Psoas muscle (tissue), 7 donors: ENCODE measurements at regions not wholly inside any gene's neighbourhood (a gene's known extent, or its start where the extent isn't known, plus 50 kb on each side); places are given as distances from the start of the nearest gene placed in this dataset.
"Not testable (repeated sequence)": the region's sequence is repeated elsewhere in the genome, so short reads cannot be mapped to it uniquely, and the experiment has no call there.

Experiments
- ATAC-seq, 4 donors: fragments of 200-7000 bp; cut with Tn5 transposase; one replicate each; pipeline ENCODE4 v1.9.1; 2020; ENCODE audit warnings: moderate library complexity in 3 of 4, mild to moderate bottlenecking in 2 of 4
- DNase-seq, 2 donors: peaks; one replicate each; pipeline ENCODE4 v3.0.0-alpha.2; 2020
- H3K27ac ChIP-seq: fragments of 200-600 bp; one replicate; pipeline ENCODE4 v1.8.0; 2022
- H3K27me3 ChIP-seq, 3 donors: fragments of 200-600 bp in 1 of 3; one replicate each; pipeline versions ENCODE4 v1.6.1 to v1.8.0; 2013 to 2022; ENCODE audit warnings: low read length in 2 of 3, mild to moderate bottlenecking in 2 of 3, moderate library complexity in 1 of 3; ENCODE audit not compliant: insufficient read depth in 3 of 3
- H3K36me3 ChIP-seq, 2 donors: fragments of 200-600 bp in 1 of 2; one replicate each; pipeline versions ENCODE4 v1.6.1 to v1.8.0; 2013 to 2022; ENCODE audit warnings: low read depth in 1 of 2, mild to moderate bottlenecking in 1 of 2, moderate library complexity in 1 of 2; ENCODE audit not compliant: insufficient read depth in 1 of 2
- H3K4me1 ChIP-seq: fragments of 200-600 bp; one replicate; pipeline ENCODE4 v1.8.0; 2022
- H3K4me3 ChIP-seq: fragments of 200-600 bp; one replicate; pipeline ENCODE4 v1.8.0; 2022; ENCODE audit warnings: mild to moderate bottlenecking
- H3K9me3 ChIP-seq: fragments of 200-600 bp; one replicate; pipeline ENCODE4 v1.8.0; 2022
- CTCF ChIP-seq: fragments of 200-600 bp; IDR thresholded peaks from one replicate; pipeline ENCODE4 v1.8.0; 2022; ENCODE audit warnings: antibody characterized with exemption
- WGBS, 3 donors: extraction: QIAGEN DNeasy Blood & Tissue Kit; methylation state at CpG; one replicate each; pipeline versions ENCODE4 v1.1.6 to v1.1.7; 2013; 5-methylcytosine and 5-hydroxymethylcytosine counted together
- intact Hi-C, 2 donors: fragments of 100-400 bp; cut with DNase I; formaldehyde crosslinking; loops; one replicate each; pipeline versions ENCODE4 v1.11.0 to v1.14.2; 2022
- donor health status: healthy with polysubstance abuse.
- donor health status: DM: no; HTN: no; CAD: no; lungs with moderate emphysema.
- donor health status: Bipolar disorder and iron deficiency.
- donor health status: healthy.
- donor health status: DM: yes; HTN: yes; CAD: no.
- donor health status: DM: no; HTN: no; CAD: no.
- donor health status: DM: yes; HTN: yes; CAD: no.

GRCh38 chr11:82038154-82038553 lies 695.5 kb downstream of the FAM181B start:
- Histone ChIP-seq H3K4me3 (no peak overlapping the region), H3K27me3 (no peaks in the 10 kb centered on the region), H3K36me3 (no peaks in the 10 kb centered on the region), H3K4me1 (no peaks in the 10 kb centered on the region), H3K27ac (no peak overlapping the region), H3K9me3 (no peaks in the 10 kb centered on the region)
- DNase-seq (no peak), ATAC-seq (no peak)
- no peak for TF ChIP-seq CTCF
- WGBS, 3 donors: 37 to 49% (median 41%) methylated on average over 2 of the region's 2 CpGs
- intact Hi-C loops: no loop called here

DNA sequence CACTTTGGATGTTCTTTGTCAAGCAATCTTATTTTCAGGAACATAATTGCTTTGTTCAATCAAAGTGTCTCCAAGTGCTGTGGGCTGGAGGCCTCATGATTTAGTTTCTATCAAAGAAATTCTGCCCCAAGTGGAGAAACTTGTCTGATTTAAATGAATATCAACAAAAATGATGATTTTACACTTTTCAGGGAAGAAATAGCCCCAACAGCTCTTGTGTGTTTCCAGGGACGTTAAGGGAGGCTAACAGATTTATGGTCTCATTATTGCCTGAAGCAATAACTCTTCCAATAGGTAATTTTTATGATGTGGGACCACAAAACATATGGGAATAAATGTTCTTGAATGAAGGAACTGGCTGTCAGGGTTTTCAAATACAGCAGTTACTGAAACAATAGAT lies 699.1 kb downstream of the FAM181B start:
- no peak for TF ChIP-seq CTCF
- 15 to 34% (median 17%) methylated on average over 1 of the region's 1 CpG for WGBS, 3 donors

GRCh38 chr11:82027335-82027734 lies 706.3 kb downstream of the FAM181B start:
- ATAC-seq, intact Hi-C loops, H3K27me3 ChIP-seq, DNase-seq, H3K4me3 ChIP-seq, H3K9me3 ChIP-seq, H3K4me1 ChIP-seq, H3K36me3 ChIP-seq, H3K27ac ChIP-seq: not testable (repeated sequence)
- 67 to 75% (median 74%) methylated on average over 8 to 9 of the region's 9 CpGs for WGBS, 3 donors

More for the DNA sequence above, 699.1 kb downstream of the FAM181B start:
- H3K27me3 ChIP-seq: no peaks in the 10 kb centered on the region
- no peak for ATAC-seq
- H3K4me1 ChIP-seq: no peaks in the 10 kb centered on the region
- DNase-seq: no peak
- H3K36me3 ChIP-seq: no peaks in the 10 kb centered on the region
- intact Hi-C loops: no loop called here
- no peak overlapping the region for H3K27ac ChIP-seq
- H3K4me3 ChIP-seq: no peak overlapping the region
- H3K9me3 ChIP-seq: no peaks in the 10 kb centered on the region

DNA sequence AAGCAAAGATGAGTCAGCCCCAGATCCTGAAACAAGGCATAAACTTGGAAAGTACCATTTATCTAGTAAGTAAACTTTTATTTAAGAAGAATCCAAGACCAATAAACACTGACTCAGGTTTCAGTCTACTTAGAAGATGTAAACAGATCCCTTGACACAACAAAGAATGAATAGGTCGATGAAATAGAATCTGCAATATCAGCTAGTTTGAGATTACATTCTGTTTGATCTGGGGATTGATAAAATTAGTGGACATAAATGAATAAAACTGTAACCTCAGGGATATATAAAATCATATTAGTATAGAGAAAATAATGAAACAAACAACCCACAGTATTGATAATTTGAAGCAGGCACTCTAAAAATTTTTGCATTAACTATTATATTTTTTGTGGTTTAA lies 708.9 kb downstream of the FAM181B start:
- H3K27me3 ChIP-seq: no peaks in the 10 kb centered on the region
- no peaks in the 10 kb centered on the region for H3K4me1 ChIP-seq
- WGBS, 3 donors: 55 to 65% (median 58%) methylated on average over 1 of the region's 1 CpG
- DNase-seq (no peak), ATAC-seq (no peak)
- H3K4me3 ChIP-seq: no peak overlapping the region
- no peak overlapping the region for H3K27ac ChIP-seq
- no peaks in the 10 kb centered on the region for H3K36me3 ChIP-seq
- intact Hi-C loops: no loop called here
- no peaks in the 10 kb centered on the region for H3K9me3 ChIP-seq
- no peak for TF ChIP-seq CTCF

DNA sequence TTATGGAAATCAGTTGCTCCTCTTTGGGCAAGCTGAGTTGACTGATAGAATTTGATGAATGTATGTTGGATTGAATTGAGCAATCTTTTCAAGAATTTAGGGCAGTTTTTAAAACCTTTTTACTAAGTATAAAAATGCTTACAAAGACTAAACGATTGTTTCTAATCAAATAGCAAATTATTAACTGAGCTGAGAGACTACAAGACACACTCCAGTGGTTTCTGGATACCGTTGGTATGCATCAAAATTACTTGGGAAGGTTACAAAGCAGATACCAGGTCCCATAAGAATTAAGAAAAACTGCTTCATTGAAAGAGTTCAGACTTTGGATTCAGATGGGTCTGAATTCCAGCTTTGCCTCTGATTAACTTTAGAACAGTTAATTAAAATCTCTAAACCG lies 721.4 kb downstream of the FAM181B start:
- WGBS, 3 donors: 71 to 79% (median 75%) methylated on average over 3 of the region's 3 CpGs
- ATAC-seq (no peak), DNase-seq (no peak)
- Histone ChIP-seq H3K9me3 (no peaks in the 10 kb centered on the region), H3K4me1 (no peaks in the 10 kb centered on the region), H3K27me3 (no peaks in the 10 kb centered on the region), H3K36me3 (no peaks in the 10 kb centered on the region), H3K27ac (no peak overlapping the region), H3K4me3 (no peak overlapping the region)
- intact Hi-C loops: no loop called here
- no peak for TF ChIP-seq CTCF
